ENCODE measurements at regions not wholly inside any gene's neighbourhood (a gene's known extent, or its start where the extent isn't known, plus 50 kb on each side); places are given as distances from the start of the nearest gene placed in this dataset.
"Not testable (repeated sequence)": the region's sequence is repeated elsewhere in the genome, so short reads cannot be mapped to it uniquely, and the experiment has no call there.

DNA sequence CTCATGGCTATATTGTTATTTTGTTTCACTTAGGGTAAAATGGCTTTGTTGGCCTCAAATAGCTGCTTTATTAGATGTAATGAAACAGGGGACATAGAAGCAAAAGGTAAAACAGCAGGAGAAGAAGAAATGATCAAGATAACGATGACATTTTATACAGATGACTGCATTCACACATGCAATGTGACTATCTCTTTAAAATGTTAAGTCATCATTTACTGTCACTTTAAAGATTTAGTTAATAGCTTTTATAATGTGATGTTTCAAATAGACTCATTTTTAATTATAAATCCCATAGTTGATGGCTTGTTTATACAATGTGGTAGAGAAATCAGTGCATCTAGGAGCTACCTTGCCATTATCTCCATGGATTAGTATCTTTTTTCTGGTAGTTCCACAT lies 2160.8 kb upstream of the DEFB115 start:
- ATAC-seq; H3K36me3 Mint-ChIP-seq (ENCODE audit: low read depth); H3K9me3 Mint-ChIP-seq; H3K4me1 Mint-ChIP-seq (ENCODE audit: low read depth); DNase-seq; H3K27ac Mint-ChIP-seq; H3K27me3 Mint-ChIP-seq; intact Hi-C loops (cut with micrococcal nuclease); H3K4me3 Mint-ChIP-seq; POLR2A ChIA-PET; CTCF ChIA-PET: not testable (repeated sequence)

DNA sequence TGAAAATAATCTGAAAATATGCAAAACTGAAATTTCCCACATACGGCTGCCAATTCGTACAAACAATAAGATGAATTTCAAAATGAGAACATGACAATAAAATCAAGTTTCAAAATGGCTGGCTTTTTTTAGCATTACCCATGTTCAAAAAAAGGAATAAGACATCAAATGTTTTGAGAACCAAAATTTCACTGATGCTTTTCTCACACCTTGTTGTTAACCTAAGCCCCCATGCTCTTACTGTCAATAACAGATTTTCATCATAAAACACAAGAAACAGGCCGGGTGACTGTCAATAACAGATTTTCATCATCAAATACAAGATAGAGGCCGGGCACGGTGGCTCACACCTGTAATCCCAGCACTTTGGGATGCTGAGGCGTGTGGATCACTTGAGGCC lies 2149.6 kb upstream of the DEFB115 start:
- ATAC-seq; H3K4me3 Mint-ChIP-seq; H3K36me3 Mint-ChIP-seq (ENCODE audit: low read depth); intact Hi-C loops (cut with micrococcal nuclease); H3K27me3 Mint-ChIP-seq; H3K4me1 Mint-ChIP-seq (ENCODE audit: low read depth); CTCF ChIA-PET; H3K27ac Mint-ChIP-seq; POLR2A ChIA-PET; DNase-seq: not testable (repeated sequence)
- H3K9me3 Mint-ChIP-seq, result peaks cover 23% of the 10 kb centered on the region

DNA sequence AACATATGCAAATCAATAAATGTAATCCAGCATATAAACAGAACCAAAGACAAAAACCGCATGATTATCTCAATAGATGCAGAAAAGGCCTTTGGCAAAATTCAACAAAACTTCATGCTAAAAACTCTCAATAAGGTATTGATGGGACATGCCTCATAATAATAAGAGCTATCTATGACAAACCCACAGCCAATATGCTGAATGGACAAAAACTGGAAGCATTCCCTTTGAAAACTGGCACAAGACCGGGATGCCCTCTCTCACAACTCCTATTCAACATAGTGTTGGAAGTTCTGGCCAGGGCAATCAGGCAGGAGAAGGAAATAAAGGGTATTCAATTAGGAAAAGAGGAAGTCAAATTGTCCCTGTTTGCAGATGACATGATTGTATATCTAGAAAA lies 2148.1 kb upstream of the DEFB115 start:
- not testable (repeated sequence) for ATAC-seq; H3K4me3 Mint-ChIP-seq; H3K4me1 Mint-ChIP-seq (ENCODE audit: low read depth)

DNA sequence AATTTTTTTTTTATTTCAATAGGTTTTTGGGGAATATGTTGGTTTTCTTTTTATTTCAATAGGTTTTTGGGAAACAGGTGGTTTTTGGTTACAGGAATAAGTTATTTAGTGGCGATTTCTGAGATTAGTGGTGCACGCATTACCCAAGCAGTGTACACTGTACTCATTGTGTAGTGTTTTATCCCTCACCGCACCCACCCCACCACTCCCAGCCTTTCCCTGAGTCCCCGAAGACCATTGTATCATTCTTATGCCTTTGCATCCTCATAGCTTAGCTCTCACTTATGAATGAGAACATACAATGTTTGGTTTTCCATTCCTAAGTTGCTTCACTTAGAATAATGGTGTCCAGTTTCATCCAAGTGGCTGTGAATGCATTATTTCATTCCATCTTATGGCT lies 2142.4 kb upstream of the DEFB115 start:
- H3K4me3 Mint-ChIP-seq; ATAC-seq; CTCF ChIA-PET; H3K27ac Mint-ChIP-seq; H3K27me3 Mint-ChIP-seq; DNase-seq; intact Hi-C loops (cut with micrococcal nuclease); H3K36me3 Mint-ChIP-seq (ENCODE audit: low read depth); H3K4me1 Mint-ChIP-seq (ENCODE audit: low read depth); POLR2A ChIA-PET: not testable (repeated sequence)
- H3K9me3 Mint-ChIP-seq, result peaks cover 29% of the 10 kb centered on the region

More for the DNA sequence above, 2148.1 kb upstream of the DEFB115 start:
- H3K27me3 Mint-ChIP-seq; POLR2A ChIA-PET; DNase-seq; intact Hi-C loops (cut with micrococcal nuclease); H3K27ac Mint-ChIP-seq; H3K36me3 Mint-ChIP-seq (ENCODE audit: low read depth); CTCF ChIA-PET: not testable (repeated sequence)
- H3K9me3 Mint-ChIP-seq, result peaks cover 25% of the 10 kb centered on the region

DNA sequence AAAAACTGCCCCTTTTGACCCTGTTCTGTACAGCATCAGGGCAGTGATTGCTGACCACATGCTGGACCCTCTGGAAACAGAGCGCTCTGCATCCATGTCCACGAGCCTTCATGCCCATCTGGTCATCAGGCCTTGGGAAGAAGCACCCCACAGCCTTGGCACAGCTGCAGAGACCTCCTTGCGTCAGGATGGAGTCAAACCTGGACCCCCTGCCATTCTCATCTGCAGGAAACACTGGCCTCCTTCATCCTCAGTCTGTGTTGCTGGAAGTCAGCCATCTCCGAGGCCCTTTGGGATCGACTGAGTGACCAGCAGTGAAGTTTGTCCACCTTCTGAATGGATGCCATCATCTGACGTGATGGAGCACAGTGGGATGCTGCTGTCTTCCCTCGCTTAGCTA lies 2138.3 kb upstream of the DEFB115 start:
- intact Hi-C loops (cut with micrococcal nuclease), result no loop called here
- peaks cover 1% of the 10 kb centered on the region for H3K36me3 Mint-ChIP-seq (ENCODE audit: low read depth)
- CTCF ChIA-PET, result no interaction called here
- POLR2A ChIA-PET, result no interaction called here
- no peaks in the 10 kb centered on the region for H3K27me3 Mint-ChIP-seq
- H3K27ac Mint-ChIP-seq, result no peak overlapping the region
- no peak for ATAC-seq
- H3K4me1 Mint-ChIP-seq (ENCODE audit: low read depth), result no peaks in the 10 kb centered on the region
- H3K4me3 Mint-ChIP-seq, result no peak overlapping the region
- no peak for TF ChIP-seq CTCF (IDR thresholded peaks at IDR 0.05)
- DNase-seq, result no peak
- peaks cover 27% of the 10 kb centered on the region for H3K9me3 Mint-ChIP-seq

DNA sequence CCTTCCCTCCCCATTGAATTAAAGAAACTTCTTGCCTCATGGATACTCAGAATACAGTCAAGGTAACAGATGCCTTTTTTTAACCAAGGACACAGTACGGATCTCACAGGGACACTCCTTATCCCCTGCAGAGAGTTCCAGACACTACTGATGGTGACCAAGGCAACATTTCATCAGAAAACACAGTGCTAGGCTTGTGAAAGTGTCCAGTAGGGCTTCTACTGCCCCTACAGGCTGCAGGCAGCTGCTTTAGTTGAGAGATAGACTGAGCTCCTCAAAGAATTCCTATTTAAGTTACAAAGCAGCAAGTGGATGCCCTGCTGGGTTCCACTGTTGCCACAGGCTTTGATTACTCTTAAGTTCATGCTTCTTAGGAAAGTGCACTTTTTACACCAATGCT lies 2137.8 kb upstream of the DEFB115 start:
- POLR2A ChIA-PET; CTCF ChIA-PET; H3K36me3 Mint-ChIP-seq (ENCODE audit: low read depth): not testable (repeated sequence)

DNA sequence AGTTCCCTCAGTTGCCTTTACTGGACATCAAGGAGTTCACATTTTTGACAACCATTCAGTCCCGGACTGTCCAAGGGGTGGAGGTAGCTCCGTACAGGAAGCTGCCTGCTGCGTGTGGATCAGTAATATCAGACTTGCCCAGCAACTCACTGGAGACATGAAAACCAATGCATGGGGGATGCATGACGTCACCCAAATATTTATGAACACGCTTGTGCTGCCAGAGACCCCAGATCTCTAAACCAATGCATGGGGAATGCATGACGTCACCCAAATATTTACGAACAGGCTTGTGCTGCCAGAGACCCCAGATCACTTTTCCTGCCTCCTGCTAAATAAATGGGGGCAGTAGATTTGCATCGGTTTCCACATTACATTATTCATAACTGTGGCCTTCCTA lies 2137.4 kb upstream of the DEFB115 start:
- H3K27me3 Mint-ChIP-seq; ATAC-seq; CTCF ChIA-PET; POLR2A ChIA-PET; DNase-seq; H3K4me1 Mint-ChIP-seq (ENCODE audit: low read depth); H3K4me3 Mint-ChIP-seq; H3K36me3 Mint-ChIP-seq (ENCODE audit: low read depth); H3K27ac Mint-ChIP-seq: not testable (repeated sequence)
- peaks cover 27% of the 10 kb centered on the region for H3K9me3 Mint-ChIP-seq
- intact Hi-C loops (cut with micrococcal nuclease), result loop anchor here (10.0 kb wide), 1 partner anchor 755 kb away; no protein-coding TSS in a partner anchor

More for the DNA sequence above, 2137.8 kb upstream of the DEFB115 start:
- not testable (repeated sequence) for H3K27ac Mint-ChIP-seq; H3K4me1 Mint-ChIP-seq (ENCODE audit: low read depth); ATAC-seq; H3K4me3 Mint-ChIP-seq; H3K27me3 Mint-ChIP-seq; DNase-seq
- peaks cover 27% of the 10 kb centered on the region for H3K9me3 Mint-ChIP-seq
- intact Hi-C loops (cut with micrococcal nuclease), result loop anchor here (10.0 kb wide), 1 partner anchor 755 kb away; no protein-coding TSS in a partner anchor

- H3K36me3 Mint-ChIP-seq (ENCODE audit: low read depth); H3K27me3 Mint-ChIP-seq; CTCF ChIA-PET; POLR2A ChIA-PET; H3K4me1 Mint-ChIP-seq (ENCODE audit: low read depth); H3K27ac Mint-ChIP-seq; DNase-seq; H3K4me3 Mint-ChIP-seq; ATAC-seq: not testable (repeated sequence)
- peaks cover 24% of the 10 kb centered on the region for H3K9me3 Mint-ChIP-seq
- intact Hi-C loops (cut with micrococcal nuclease), result loop anchor here (10.0 kb wide), 1 partner anchor 754 kb away; no protein-coding TSS in a partner anchor
Observed at GRCh38 chr20:29120575-29120974, 2136.9 kb upstream of the DEFB115 start.

DNA sequence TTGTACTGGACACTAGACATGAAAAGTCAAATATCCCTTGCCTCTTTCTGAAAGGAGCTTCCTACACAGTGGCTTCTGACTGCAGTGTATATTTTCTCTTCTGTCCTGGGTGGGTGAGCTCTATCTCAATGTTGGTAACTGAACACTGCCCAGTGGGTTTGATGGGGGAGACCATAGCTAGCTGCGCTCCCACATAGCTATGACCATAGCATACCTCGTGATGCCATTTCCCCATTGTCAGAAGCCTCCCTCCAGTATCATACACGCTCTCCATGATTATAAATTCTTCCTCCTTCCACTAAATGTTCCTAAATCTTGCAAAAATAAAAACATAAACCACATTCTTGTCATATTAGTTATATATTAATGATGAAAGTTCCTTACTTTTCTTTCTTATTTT lies 2134.7 kb upstream of the DEFB115 start:
- H3K27me3 Mint-ChIP-seq; H3K4me3 Mint-ChIP-seq; ATAC-seq; CTCF ChIA-PET; DNase-seq; H3K4me1 Mint-ChIP-seq (ENCODE audit: low read depth); POLR2A ChIA-PET; H3K36me3 Mint-ChIP-seq (ENCODE audit: low read depth); H3K27ac Mint-ChIP-seq: not testable (repeated sequence)
- intact Hi-C loops (cut with micrococcal nuclease), result loop anchor here (10.0 kb wide), 1 partner anchor 752 kb away; no protein-coding TSS in a partner anchor
- peaks cover 19% of the 10 kb centered on the region for H3K9me3 Mint-ChIP-seq

Data from activated CD8-positive, alpha-beta T cell treated with anti-CD3 and anti-CD28 coated beads for 36 hours (primary cell).